HEK293 (cell line): ENCODE measurements at regions not wholly inside any gene's neighbourhood (a gene's known extent, or its start where the extent isn't known, plus 50 kb on each side); places are given as distances from the start of the nearest gene placed in this dataset.

Experiments used
- CTCF ChIP-seq: fragments of 450-650 bp; formaldehyde crosslinking; IDR thresholded peaks from 2 replicates; pipeline ENCODE4 v1.5.1; 2016; ENCODE audit warnings: missing biosample characterization, missing genetic modification characterization
- GLIS1 ChIP-seq: fragments of 450-650 bp; formaldehyde crosslinking; IDR thresholded peaks from 2 replicates; pipeline ENCODE4 v1.5.1; 2016; ENCODE audit warnings: missing biosample characterization, missing genetic modification characterization
- KLF16 ChIP-seq: fragments of 450-650 bp; formaldehyde crosslinking; IDR thresholded peaks from 2 replicates; pipeline ENCODE4 v1.5.1; 2017; ENCODE audit warnings: missing biosample characterization, missing genetic modification characterization
- PRDM1 ChIP-seq: fragments of 450-650 bp; formaldehyde crosslinking; IDR thresholded peaks from 2 replicates; pipeline ENCODE4; 2016; ENCODE audit warnings: missing biosample characterization, missing genetic modification characterization
- REST ChIP-seq: fragments of 450-650 bp; formaldehyde crosslinking; IDR thresholded peaks from 2 replicates; pipeline ENCODE4 v1.5.1; 2016; ENCODE audit warnings: missing biosample characterization, missing genetic modification characterization
- SP2 ChIP-seq: fragments of 450-650 bp; formaldehyde crosslinking; IDR thresholded peaks from 2 replicates; pipeline ENCODE4 v1.5.1; 2016; ENCODE audit warnings: missing biosample characterization, missing genetic modification characterization
- WT1 ChIP-seq: fragments of 450-650 bp; formaldehyde crosslinking; IDR thresholded peaks from 2 replicates; pipeline ENCODE4 v1.5.1; 2016; ENCODE audit warnings: missing biosample characterization, missing genetic modification characterization
- ZNF138 ChIP-seq: fragments of 450-650 bp; formaldehyde crosslinking; IDR thresholded peaks from 2 replicates; pipeline ENCODE4 v1.5.1; 2016; ENCODE audit warnings: missing biosample characterization, missing genetic modification characterization, borderline replicate concordance
- ZNF274 ChIP-seq, 2 experiments: fragments of 200-500 bp in 1 of 2; fragments of 450-650 bp in 1 of 2; sonication (Bioruptor generic) in 1 of 2; formaldehyde crosslinking in 1 of 2; IDR thresholded peaks; 2 replicates each; pipeline versions ENCODE4 v1.5.1 to v1.6.1; 2014 to 2016; ENCODE audit warnings: borderline replicate concordance in 1 of 2, inconsistent platforms in 1 of 2, low read length in 1 of 2, missing biosample characterization in 1 of 2, missing genetic modification characterization in 1 of 2
- ZNF398 ChIP-seq: fragments of 450-650 bp; formaldehyde crosslinking; IDR thresholded peaks from 2 replicates; pipeline ENCODE4 v1.5.1; 2017; ENCODE audit warnings: missing biosample characterization, missing genetic modification characterization
- ZNF791 ChIP-seq: fragments of 450-650 bp; formaldehyde crosslinking; IDR thresholded peaks from 2 replicates; pipeline ENCODE4 v1.5.1; 2016; ENCODE audit warnings: missing biosample characterization, missing genetic modification characterization
- ZNF792 ChIP-seq: fragments of 450-650 bp; formaldehyde crosslinking; IDR thresholded peaks from 2 replicates; pipeline ENCODE4 v1.5.1; 2016; ENCODE audit warnings: missing biosample characterization, missing genetic modification characterization
- ZSCAN30 ChIP-seq: fragments of 450-650 bp; IDR thresholded peaks from 2 replicates; pipeline ENCODE4 v1.5.1; 2018; ENCODE audit warnings: missing biosample characterization, mild to moderate bottlenecking, missing genetic modification characterization, moderate library complexity

- TF ChIP-seq KLF16 (tag by site-specific recombination) (no peak), CTCF (tag by site-specific recombination) (no peak), GLIS1 (tag by site-specific recombination) (no peak), ZNF398 (no peak), REST (no peak), ZNF792 (tag by site-specific recombination) (no peak), ZNF791 (no peak), WT1 (tag by site-specific recombination) (no peak), ZNF138 (no peak), SP2 (no peak), ZNF274 (IDR thresholded peaks at IDR 0.05; ENCODE audit: low read length) (no peak), ZNF274 (tag by site-specific recombination; IDR thresholded peaks at IDR 0.05; ENCODE audit: borderline replicate concordance) (no peak), ZSCAN30 (tag by site-specific recombination) (no peak), PRDM1 (no peak)
These were observed 142.5 kb upstream of the PKN2 start for GRCh38 chr1:88541596-88541995.
